ENCODE measurements at regions not wholly inside any gene's neighbourhood (a gene's known extent, or its start where the extent isn't known, plus 50 kb on each side); places are given as distances from the start of the nearest gene placed in this dataset.

- no peak for TF ChIP-seq POLR2AphosphoS5 (IDR thresholded peaks at IDR 0.05; ENCODE audit: low read depth, low read length)
- no peak for TF ChIP-seq POLR2A (IDR thresholded peaks at IDR 0.05; ENCODE audit: low read depth, low read length)
These were observed 75.0 kb upstream of the CCDC160 start for GRCh38 chrX:134162032-134162431.

All from GM12892 (cell line).